Upper lobe of left lung (tissue), 4 donors: ENCODE measurements at regions not wholly inside any gene's neighbourhood (a gene's known extent, or its start where the extent isn't known, plus 50 kb on each side); places are given as distances from the start of the nearest gene placed in this dataset.

Experiments
- EP300 ChIP-seq, 4 donors: sonication (generic); formaldehyde crosslinking; IDR thresholded peaks; one replicate each; pipeline ENCODE4 v1.5.1; 2017; ENCODE audit warnings: antibody characterized with exemption in 4 of 4, control low read depth in 2 of 4
- POLR2A ChIP-seq, 4 donors: fragments of 450-650 bp; IDR thresholded peaks; one replicate each; pipeline ENCODE4 v1.5.1; 2016 to 2017; ENCODE audit warnings: antibody characterized with exemption in 4 of 4, mild to moderate bottlenecking in 2 of 4
- POLR2AphosphoS5 ChIP-seq, 2 donors: sonication (generic); formaldehyde crosslinking; IDR thresholded peaks; one replicate each; pipeline ENCODE4 v1.5.1; 2017; ENCODE audit warnings: antibody characterized with exemption in 2 of 2
- TF ChIP-seq, protein P1 (sequence below), 6 experiments: fragments of 450-650 bp in 4 of 6; fragments of 200-600 bp in 2 of 6; sonication (generic) in 2 of 6; IDR thresholded peaks; one replicate each; pipeline ENCODE4 v1.5.1; 2016 to 2019; ENCODE audit warnings: antibody characterized with exemption in 6 of 6

DNA sequence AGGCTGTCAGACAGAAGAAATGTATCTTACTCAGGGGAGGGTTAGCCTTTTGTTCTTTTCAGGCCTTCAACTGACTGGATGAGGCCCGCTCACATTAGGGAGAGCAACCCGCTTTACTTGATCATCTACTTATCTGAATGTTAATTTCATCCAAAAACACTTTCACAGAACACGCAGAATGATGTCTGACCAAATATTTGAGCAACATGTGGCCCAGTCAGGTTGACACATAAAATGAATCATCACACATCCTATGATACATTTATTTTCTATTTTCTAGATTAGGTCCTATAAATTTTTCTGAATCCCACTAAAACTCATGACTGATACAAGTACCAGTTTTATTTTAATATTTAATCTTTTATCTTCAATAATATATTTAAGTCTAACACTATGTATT lies 260.3 kb downstream of the IL15 start:
- TF ChIP-seq POLR2AphosphoS5 (IDR thresholded peaks at IDR 0.05) (no peak), POLR2A (IDR thresholded peaks at IDR 0.05) (no peak), EP300 (IDR thresholded peaks at IDR 0.05) (no peak)
- TF ChIP-seq, protein P1, sequence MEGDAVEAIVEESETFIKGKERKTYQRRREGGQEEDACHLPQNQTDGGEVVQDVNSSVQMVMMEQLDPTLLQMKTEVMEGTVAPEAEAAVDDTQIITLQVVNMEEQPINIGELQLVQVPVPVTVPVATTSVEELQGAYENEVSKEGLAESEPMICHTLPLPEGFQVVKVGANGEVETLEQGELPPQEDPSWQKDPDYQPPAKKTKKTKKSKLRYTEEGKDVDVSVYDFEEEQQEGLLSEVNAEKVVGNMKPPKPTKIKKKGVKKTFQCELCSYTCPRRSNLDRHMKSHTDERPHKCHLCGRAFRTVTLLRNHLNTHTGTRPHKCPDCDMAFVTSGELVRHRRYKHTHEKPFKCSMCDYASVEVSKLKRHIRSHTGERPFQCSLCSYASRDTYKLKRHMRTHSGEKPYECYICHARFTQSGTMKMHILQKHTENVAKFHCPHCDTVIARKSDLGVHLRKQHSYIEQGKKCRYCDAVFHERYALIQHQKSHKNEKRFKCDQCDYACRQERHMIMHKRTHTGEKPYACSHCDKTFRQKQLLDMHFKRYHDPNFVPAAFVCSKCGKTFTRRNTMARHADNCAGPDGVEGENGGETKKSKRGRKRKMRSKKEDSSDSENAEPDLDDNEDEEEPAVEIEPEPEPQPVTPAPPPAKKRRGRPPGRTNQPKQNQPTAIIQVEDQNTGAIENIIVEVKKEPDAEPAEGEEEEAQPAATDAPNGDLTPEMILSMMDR (IDR thresholded peaks at IDR 0.05): no peak
